GM19372 (cell line): ENCODE measurements at regions not wholly inside any gene's neighbourhood (a gene's known extent, or its start where the extent isn't known, plus 50 kb on each side); places are given as distances from the start of the nearest gene placed in this dataset.
"Not testable (repeated sequence)": the region's sequence is repeated elsewhere in the genome, so short reads cannot be mapped to it uniquely, and the experiment has no call there.

Experiments
- ATAC-seq: cut with Tn5 transposase; IDR thresholded peaks from one replicate; pipeline ENCODE4 v1.9.1; 2021; ENCODE audit warnings: mild to moderate bottlenecking, low read depth, moderate library complexity; ENCODE audit not compliant: unreplicated experiment

DNA sequence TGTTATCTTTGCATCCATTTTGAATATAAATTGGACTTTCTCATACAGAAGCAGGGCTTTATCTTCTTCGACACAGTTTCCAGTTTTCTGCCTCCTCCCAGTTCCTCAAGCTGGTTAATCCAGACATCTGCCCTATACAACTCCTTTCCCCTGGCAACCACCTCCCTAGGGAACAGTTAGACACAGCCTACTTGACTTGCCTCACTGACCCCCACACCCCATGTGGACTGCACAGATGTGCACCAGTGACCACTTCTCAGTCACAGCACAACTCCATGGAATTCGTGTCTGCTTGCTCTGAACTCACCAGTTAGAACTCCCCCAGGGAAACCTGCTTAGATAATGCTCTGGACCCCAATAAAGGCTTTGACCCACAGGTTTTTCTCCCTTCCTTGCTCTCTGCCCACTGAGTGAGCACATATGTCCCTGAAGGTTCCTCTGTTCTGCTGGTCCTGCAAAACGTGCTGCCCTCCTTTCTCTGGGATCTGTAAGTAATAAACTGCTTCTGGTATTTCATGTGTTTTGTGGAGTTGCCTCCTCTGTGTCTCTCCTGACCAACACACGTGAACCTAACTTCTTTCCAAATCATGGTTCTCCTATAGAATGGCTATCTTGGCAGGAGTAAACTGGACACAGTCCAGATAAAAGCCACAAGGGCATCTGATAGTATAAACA is 351.2 kb downstream of the CD83 start:
- ATAC-seq, result no peak

DNA sequence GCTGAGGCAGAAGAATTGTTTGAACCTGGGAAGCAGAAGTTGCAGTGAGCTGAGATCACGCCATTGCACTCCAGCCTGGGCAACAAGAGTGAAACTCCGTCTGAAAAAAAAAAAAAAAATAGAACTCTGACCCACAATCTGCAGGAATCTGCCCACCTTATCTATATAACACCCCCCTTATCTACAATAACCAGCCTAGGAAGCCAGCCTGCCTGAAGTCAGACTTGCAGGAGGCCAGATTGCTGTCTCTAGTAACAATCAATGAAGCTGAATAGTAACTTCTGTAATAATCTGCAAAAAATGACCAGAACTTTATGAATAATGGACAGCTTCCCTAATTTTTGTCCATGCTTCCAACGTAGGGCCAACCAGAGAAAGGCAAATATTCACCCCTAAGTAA is 352.5 kb downstream of the CD83 start:
- ATAC-seq, result no peak

DNA sequence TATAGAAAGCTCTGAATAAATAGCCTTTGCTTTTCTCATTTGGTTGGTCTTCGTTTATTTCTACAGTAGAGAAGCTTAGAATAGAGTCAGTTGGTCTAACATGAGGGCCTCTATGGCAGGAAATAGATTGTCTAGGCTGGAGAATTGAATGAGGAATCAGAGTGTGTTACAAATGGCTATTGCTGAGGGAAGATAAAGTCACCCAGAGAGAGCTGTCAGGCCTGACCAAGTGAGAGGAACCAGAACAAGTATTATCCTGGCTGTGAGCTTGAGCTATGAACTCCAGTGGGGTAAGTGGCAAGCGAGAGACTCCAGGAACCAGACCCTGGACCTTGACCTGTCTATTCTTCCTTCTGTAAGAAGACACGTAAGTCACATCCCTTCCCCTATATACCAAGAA is 353.1 kb downstream of the CD83 start:
- ATAC-seq, result no peak

DNA sequence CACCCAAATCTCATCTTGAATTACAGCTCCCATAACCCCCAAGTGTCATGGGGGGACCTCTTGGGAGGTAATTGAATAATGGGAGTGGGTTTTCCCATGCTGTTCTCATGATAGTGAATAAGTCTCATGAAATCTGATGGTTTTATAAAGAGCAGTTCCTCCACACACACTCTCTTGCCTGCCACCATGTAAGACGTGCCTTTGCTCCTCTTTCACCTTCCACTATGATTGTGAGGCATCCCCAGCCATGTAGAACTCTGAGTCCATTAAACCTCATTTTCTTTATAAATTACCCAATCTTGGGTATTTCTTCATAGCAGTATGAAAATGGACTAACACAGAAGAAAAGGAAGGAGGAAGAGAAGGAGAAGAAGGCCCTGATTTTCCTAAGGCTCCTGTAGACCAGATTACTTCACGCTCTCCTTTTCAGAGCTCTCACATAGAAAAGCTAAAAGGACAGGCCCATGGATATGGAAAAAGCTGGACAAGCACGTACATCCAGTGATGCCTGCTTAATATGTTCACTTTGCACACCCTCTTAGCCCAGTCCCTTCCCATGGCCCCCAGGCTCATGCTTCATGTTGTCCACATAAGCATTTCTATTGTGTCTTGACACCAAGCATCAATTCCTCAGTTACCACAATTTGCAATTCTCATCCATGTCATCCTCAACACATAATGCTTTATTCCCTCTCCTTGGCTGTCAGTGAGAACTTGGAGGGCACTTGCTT is 354.8 kb downstream of the CD83 start:
- ATAC-seq, result no peak

DNA sequence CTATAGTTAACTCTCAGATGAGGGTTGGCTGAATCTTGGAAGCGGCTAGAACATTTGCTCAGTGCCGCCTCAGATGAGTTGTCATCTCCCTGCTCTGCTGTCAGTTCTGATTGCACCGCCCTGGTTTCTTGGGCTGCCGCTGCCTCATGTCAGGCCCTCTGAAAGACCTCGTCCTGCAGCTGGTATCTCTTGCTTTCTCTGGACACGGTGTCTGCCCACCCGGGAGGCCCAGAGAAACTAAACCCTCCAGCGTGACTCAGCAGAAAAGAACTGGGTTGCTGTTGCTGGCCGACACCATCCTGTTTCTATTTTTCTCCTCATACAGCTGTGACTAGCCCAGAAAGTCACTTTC is 355.4 kb downstream of the CD83 start:
- ATAC-seq, result no peak

DNA sequence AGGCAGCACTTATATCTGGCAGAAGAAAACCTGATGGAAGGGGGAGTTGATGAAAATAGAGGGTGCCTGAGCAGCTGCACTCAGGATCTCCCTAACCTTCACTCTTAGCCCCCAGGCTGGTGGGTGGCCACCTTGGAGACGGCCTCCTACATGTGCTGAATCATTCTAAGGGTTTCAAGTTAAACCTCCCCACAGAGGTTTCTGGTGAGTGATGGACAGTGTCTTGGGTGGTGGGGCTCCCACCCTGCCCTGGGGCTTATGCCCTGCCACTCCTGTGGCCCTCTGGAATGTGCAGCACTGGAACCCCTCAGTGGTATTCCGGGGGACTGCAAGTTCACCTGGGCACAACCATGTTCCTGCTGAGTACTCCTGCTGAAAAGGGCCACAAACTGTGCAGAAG is 357.2 kb downstream of the CD83 start:
- no peak for ATAC-seq

DNA sequence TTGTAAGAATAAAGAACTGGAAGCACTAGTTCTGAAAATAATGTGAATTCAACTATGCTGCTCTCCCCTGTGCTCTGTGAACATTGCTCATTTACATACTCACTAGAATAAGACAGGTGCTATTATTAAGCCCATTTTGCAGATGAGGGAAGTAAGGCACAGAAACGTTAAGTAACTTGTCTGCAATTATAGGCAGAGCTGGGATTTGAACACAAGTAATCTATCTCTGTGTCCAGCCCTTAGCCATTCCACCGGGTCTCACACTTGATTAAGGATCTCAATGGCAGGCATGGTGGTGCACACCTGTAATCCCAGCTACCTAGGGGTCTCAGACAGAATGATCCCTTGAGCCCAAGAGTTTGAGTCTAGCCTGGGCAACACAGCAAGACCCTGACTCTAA is 357.7 kb downstream of the CD83 start:
- ATAC-seq, result no peak

DNA sequence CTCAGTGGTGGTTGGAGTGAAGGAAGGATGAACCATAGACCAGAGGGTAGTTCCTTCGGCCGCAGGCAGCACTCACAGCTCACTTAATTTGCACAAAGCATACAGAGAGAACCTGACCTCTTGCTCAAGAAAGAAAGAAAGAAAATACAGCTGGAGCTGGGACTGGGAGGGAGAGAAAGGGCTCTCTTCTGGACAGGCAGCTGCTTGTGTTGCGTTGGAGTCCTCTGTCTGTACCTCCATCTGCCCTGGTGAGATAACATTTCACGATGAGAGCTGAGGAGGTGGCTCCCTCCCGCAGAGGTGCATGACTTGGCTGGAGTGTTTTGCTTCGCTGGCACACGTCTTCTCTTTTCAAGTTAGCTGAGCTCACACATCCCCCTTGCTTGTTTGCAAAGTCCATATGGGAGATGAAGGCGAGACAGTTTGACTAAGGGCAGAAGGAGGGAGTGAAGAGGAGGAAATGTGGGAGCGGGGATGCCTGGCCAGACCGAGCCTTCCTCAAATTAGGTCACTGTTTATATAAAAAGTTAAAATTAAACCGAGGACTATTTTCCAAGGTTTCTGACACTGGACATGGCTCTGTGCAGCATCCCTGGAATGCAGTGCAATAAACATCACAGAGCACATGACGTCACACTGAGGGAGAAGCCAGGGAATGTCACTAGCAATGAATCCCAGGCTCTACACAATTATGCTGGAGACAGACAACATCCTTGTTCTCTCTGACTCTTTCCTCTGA is 359.4 kb downstream of the CD83 start:
- ATAC-seq, result no peak

DNA sequence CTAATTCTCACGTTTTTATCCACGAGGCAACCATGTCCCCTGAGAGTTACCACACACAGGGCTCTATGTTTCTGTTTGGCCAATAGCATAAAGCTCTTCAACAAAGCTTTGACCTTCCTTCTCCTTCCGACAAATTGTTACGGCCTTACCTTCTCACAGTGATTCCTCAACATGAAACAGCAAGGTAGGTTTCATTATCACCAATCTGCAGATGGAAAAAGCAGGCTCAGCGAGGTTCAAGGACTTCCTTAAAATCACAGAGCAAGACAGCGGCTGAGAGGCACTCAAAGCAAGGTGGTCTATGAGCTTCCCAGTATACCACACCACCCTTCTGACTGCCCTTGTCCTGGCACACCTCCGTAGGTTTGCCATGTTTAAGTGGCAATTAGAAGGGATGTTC is 360.0 kb downstream of the CD83 start:
- ATAC-seq, result no peak

DNA sequence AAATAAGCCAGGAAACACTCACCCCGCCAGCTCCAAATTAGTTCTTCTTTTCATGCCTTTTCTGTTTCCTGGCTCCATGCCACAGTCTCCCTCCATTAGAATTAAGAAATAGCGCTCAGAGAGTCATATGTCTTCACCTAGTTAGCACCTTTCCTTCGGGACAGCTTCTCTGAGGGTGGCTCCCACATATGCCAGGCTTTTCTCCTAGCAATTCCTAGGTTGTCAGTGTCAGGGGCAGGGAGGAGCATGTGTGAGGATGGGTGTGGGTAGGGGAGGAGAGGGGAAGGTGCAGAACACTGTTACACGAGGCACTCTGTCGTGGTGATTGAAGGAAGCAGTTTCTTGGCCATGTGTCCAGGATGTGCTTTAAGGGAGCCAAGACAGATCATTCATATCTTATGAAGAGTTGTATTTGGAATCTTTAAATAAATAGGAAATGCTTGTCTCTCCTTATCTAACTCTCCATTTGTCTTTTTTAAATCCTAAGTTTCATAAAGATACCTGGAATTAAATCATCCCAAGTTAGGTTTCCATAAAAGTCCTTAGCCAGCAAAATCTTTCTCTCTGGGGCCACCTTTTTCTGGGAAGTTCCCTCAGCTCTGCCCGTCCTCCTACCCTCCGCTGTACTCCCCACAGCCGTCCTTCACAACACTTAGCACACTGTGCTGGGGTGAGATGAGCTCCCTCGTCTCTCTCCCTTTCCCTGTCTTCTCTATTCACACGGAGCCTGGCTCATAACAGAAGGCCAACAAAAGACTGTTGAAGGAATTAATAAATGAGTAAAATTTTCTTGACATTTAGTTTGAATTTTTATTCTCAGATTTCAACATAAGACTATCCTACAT is 361.0 kb downstream of the CD83 start:
- no peak for ATAC-seq

DNA sequence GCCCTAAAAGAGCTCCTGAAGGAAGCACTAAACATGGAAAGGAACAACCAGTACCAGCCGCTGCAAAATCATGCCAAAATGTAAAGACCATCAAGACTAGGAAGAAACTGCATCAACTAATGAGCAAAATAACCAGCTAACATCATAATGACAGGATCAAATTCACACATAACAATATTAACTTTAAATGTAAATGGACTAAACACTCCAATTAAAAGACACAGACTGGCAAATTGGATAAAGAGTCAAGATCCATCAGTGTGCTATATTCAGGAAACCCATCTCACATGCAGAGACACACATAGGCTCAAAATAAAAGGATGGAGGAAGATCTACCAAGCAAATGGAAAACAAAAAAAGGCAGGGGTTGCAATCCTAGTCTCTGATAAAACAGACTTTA is 364.4 kb downstream of the CD83 start:
- not testable (repeated sequence) for ATAC-seq

DNA sequence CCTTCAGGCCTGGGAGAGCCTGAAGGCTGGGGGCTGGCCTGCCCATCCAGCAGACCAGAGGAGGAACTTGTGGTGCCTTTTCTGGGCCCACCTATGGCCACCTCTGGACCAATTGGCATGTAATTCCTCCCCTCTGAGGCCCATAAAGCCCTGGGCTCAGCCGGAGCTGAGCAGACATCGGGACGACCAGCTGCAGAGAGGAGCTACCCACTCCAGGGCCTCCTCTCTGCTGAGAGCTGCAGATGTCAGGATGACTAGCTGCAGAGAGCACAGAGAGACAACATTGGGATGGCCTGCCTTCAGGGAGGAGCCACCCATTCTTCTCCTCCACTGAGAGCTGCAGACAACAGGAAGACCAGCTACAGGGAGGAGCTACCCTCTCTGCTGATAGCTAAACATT is 370.1 kb downstream of the CD83 start:
- ATAC-seq, result no peak

DNA sequence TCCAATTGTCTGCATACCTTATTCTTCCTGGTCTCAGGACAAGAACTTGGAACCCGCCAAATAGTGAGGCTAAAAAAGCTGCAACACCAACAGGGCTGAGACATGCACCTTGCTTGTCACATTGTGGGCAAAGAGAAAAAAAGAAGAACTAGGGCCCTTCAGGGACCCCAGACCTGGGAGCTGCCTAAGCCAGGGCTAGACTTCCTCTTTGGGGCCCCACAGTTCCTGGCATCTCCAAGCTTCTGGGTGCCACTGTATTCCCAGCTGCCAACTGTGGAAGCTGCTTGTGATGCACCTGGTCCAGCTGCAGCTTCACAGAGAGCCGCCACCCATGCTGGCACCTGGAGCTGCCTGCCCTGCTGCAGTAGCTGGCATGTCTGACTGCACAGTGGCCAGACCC is 370.6 kb downstream of the CD83 start:
- no peak for ATAC-seq

DNA sequence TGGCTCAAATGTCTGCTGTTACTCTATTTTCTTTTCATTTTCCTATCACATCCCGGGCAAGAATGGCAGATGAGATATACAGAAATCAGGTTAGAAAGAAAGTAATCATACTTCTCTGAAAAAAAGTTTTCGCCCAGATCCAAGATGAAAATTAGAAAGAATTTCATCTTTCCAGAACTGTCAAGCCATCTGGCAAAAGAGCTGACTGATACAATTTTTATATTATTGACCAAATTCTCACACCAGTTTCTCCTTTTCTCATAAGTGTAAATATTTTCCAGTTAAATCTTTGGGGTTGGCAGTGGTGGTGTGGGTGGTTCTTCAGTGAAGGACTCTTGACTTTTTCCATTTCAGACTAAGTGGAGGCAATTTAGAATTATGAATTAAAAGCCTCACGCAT is 371.9 kb downstream of the CD83 start:
- ATAC-seq, result no peak

DNA sequence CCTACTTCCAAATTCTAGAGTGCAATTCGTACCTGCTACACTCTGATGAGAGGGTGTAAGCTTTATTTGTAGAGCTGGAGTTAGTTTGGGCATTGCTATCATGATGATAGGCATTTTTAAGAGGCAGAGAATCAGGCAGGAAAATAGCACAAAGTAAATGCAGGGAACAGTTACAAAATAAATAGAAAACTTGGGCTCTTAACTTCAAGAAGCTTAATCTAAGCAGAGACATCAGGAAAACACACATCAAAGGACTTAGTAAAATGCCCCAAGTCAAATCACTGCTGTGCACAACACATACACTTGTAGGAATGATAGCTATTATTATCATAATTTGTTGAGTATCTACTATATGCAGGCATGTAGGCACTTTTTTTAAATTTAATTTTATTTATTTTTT is 381.2 kb downstream of the CD83 start:
- ATAC-seq, result no peak

DNA sequence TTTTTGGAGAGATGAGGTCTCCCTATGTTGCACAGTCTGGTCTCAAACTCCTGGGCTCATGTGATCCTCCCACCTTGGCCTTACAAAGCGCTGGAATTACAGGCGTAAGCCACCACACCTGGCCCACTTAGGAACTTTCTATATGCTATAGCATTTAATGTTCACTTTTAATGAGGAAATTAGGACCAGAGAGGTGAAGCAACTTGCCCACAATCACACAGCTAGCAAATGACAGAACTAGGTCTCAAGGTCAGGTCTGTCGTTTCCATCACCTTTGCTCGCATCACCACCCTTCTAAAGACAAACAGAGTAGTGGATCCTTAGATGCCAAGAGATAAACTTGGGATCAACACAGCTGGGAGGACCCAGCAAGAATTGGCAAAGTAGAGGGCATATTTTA is 381.7 kb downstream of the CD83 start:
- no peak for ATAC-seq

DNA sequence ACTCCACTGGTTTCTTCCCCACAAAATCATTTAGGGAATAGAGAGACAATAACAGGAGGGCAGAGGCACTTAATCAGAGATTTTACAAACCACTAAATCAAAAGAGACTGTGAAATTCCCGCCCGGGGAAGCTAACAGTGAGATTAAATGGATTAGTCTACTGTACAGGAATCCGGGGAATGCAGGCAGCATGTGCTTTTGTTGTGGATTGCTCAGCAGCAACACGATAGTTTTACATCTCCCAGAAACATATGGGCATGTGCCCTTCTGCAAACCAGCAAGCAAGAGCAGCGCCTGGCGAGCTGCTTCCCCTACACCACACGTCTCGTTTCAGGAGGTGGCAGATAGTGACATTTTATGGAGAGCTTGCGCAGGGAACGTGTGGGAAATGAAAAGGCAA is 382.3 kb downstream of the CD83 start:
- no peak for ATAC-seq

DNA sequence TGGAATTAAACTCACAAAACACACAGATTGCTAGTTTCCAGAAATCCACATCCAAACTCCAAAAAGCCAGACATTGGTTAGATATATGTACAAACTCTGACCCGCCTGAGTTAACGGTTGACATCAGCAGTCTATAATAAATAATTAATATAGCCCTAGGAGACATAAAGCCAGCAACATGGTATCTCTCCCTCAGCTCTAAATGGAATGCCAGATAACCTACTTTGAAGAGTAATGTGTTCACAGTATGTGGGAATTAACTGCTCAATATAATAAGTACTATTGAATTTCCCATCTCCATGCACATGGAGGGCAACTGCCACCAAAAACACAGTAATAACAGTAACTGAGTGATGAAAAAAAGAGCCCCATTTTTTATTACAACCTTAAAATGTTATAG is 383.2 kb downstream of the CD83 start:
- no peak for ATAC-seq

DNA sequence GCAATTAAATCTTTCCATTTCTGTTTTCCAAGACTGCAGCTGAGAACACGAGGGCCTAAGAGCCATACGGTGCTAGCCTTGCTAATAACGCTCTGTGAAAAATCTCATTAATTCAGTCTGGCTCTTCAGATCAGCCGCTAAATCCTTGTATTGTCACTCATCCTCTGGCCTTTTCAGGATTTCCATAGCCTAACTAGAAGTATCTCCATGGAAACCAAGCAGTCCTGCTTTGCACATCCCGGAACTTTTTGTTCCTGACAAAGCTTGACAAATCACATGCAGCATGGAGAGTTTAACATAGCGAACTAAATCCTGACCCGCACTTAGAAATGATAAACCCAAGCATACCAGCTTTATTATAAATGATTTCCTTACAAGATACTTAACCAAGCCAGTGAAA is 383.7 kb downstream of the CD83 start:
- ATAC-seq, result no peak

DNA sequence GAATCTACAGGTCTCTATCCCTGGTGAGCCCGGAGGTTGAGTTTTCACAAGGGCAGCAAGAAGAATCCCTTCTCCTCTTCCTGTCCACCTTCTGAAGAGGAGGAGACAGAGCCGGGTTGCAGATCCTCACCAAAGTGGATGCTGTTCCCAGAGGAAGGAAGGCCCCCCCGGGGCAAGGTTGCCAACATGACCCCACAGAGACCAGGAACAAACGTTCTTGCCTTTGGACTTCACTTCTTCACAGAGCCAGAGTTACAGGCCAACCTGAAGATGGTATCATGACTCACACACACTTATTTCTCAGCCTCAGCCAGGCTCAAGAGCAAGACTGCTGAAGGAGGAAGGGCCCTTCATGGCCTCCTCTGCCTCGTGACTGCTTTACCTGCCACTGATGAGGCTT is 384.3 kb downstream of the CD83 start:
- no peak for ATAC-seq

DNA sequence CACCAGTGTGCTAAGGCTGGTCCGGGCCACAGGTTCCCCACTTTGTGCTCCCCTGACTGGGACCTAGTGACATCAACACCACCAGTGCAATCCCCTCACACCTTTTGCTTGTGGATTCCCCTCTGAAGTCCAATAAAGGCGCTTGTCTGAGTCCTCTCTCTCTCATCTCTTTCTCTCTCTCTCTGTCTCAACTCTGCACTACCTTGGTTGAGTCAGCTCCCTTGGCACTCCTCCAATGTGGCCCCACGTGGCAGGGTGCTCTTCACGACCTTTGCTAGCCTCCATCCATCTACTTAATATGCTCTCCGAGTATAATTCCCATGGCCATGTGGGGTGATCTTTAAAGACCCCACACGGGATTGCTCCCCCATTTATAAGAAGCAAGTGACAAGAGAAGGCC is 385.0 kb downstream of the CD83 start:
- no peak for ATAC-seq
